PC-3 (cell line): ENCODE measurements at regions not wholly inside any gene's neighbourhood (a gene's known extent, or its start where the extent isn't known, plus 50 kb on each side); places are given as distances from the start of the nearest gene placed in this dataset.

Experiments used
- EZH2phosphoT487 ChIP-seq: fragments of 300-600 bp; sonication (generic); IDR thresholded peaks from 2 replicates; pipeline ENCODE4 v1.6.1; 2018; ENCODE audit warnings: mild to moderate bottlenecking, antibody characterized with exemption, low read length, borderline replicate concordance
- TF ChIP-seq, protein P1 (sequence below): fragments of 300-600 bp; sonication (generic); conservative IDR thresholded peaks from 2 replicates; pipeline ENCODE4 v1.5.1; 2017; ENCODE audit warnings: antibody characterized with exemption, low read depth, mild to moderate bottlenecking, low read length

DNA sequence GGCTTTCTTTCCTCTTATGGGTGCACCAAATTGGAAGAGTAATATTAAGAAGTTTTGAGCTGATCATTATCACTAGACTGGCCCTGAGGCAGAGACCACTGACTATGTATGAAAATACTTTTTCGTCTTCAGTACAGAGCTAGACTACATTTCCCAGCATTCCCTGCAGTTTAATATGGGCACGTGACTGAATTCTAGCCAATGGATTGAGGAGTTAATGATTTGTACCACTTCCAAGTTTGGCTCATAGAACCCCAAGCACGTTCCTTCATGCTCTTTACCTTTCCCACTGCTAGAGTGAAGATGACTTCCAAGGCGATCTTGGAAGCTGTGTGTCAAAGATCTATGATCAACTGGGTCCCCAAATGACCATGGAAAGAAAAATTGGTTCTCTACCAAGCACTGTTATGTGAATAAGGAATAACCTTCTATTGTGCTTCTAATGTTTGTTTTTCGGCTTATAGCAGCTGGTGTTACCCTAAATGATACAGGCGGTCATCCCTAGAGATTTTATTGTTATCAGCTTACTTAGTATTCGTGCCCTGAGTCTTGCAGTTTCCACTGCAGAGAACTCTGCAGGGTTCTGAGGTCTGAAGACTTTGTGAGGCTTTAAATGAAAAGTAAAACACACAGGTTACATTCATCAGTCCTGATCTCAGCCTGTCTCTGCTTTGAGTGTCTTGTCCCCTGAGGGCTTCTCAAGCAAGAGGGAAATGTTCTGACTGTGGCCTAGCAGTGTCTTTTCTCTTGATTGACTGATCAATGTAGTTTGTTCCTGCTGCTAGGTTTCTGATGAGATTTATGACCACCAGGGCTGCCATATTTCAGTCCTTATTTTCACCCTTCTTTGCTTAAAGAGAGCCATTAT, 486.8 kb downstream of the PDCD6IP start:
- TF ChIP-seq, protein P1, sequence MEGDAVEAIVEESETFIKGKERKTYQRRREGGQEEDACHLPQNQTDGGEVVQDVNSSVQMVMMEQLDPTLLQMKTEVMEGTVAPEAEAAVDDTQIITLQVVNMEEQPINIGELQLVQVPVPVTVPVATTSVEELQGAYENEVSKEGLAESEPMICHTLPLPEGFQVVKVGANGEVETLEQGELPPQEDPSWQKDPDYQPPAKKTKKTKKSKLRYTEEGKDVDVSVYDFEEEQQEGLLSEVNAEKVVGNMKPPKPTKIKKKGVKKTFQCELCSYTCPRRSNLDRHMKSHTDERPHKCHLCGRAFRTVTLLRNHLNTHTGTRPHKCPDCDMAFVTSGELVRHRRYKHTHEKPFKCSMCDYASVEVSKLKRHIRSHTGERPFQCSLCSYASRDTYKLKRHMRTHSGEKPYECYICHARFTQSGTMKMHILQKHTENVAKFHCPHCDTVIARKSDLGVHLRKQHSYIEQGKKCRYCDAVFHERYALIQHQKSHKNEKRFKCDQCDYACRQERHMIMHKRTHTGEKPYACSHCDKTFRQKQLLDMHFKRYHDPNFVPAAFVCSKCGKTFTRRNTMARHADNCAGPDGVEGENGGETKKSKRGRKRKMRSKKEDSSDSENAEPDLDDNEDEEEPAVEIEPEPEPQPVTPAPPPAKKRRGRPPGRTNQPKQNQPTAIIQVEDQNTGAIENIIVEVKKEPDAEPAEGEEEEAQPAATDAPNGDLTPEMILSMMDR: no peak
- no peak for TF ChIP-seq EZH2phosphoT487
